Suprapubic skin (tissue), 4 donors: ENCODE measurements at regions not wholly inside any gene's neighbourhood (a gene's known extent, or its start where the extent isn't known, plus 50 kb on each side); places are given as distances from the start of the nearest gene placed in this dataset.

Experiments used
- DNase-seq, 2 donors: peaks; one replicate each; pipeline ENCODE4 v3.0.0-alpha.2; 2019; ENCODE audit warnings: low spot score in 2 of 2
- H3K27ac ChIP-seq: fragments of 200-600 bp; sonication (generic); one replicate; pipeline ENCODE4 v1.5.1; 2019
- H3K27me3 ChIP-seq: fragments of 200-600 bp; sonication (generic); one replicate; pipeline ENCODE4 v1.5.1; 2019
- H3K36me3 ChIP-seq: fragments of 200-600 bp; sonication (generic); one replicate; pipeline ENCODE4 v1.5.1; 2019
- H3K4me1 ChIP-seq: fragments of 200-600 bp; sonication (generic); one replicate; pipeline ENCODE4 v1.5.1; 2019
- H3K4me3 ChIP-seq: fragments of 200-600 bp; sonication (generic); one replicate; pipeline ENCODE4 v1.5.1; 2019; ENCODE audit warnings: mild to moderate bottlenecking
- H3K9me3 ChIP-seq: fragments of 200-600 bp; sonication (generic); one replicate; pipeline ENCODE4 v1.5.1; 2019
- CTCF ChIP-seq, 2 donors: fragments of 200-600 bp in 1 of 2; fragments of 450-650 bp in 1 of 2; sonication (generic) in 1 of 2; IDR thresholded peaks; one replicate each; pipeline ENCODE4 v1.5.1; 2016 to 2019; ENCODE audit warnings: antibody characterized with exemption in 2 of 2, mild to moderate bottlenecking in 1 of 2, moderate library complexity in 1 of 2
- EP300 ChIP-seq: sonication (generic); formaldehyde crosslinking; IDR thresholded peaks from one replicate; pipeline ENCODE4 v1.6.1; 2017; ENCODE audit warnings: antibody characterized with exemption
- POLR2A ChIP-seq, 2 donors: fragments of 450-650 bp; IDR thresholded peaks; one replicate each; pipeline ENCODE4 v1.6.1; 2017; ENCODE audit warnings: antibody characterized with exemption in 2 of 2, mild to moderate bottlenecking in 2 of 2, moderate library complexity in 2 of 2
- POLR2AphosphoS5 ChIP-seq, 3 donors: sonication (generic); formaldehyde crosslinking; IDR thresholded peaks; one replicate each; pipeline ENCODE4 v1.6.1; 2017; ENCODE audit warnings: antibody characterized with exemption in 3 of 3
- WGBS: methylation state at CpG from one replicate; pipeline ENCODE4 v1.1.5; 2018; 5-methylcytosine and 5-hydroxymethylcytosine counted together

- no peak overlapping the region for H3K27ac ChIP-seq
- 95% methylated on average over 7 of the region's 7 CpGs for WGBS
- no peaks in the 10 kb centered on the region for H3K9me3 ChIP-seq
- no peak for TF ChIP-seq POLR2AphosphoS5 (IDR thresholded peaks at IDR 0.05)
- no peaks in the 10 kb centered on the region for H3K4me1 ChIP-seq
- no peak overlapping the region for H3K4me3 ChIP-seq
- H3K27me3 ChIP-seq: no peaks in the 10 kb centered on the region
- no peak for DNase-seq
- no peaks in the 10 kb centered on the region for H3K36me3 ChIP-seq
Observed at GRCh38 chr18:73827801-73828200, 319.8 kb downstream of the FBXO15 start.

GRCh38 chr18:73826098-73826497 is 321.5 kb downstream of the FBXO15 start:
- Histone ChIP-seq H3K27me3 (no peaks in the 10 kb centered on the region), H3K9me3 (no peaks in the 10 kb centered on the region), H3K4me1 (no peaks in the 10 kb centered on the region), H3K4me3 (no peak overlapping the region), H3K27ac (no peak overlapping the region), H3K36me3 (no peaks in the 10 kb centered on the region)
- no peak for TF ChIP-seq POLR2AphosphoS5 (IDR thresholded peaks at IDR 0.05)
- TF ChIP-seq EP300: no peak
- no peak for TF ChIP-seq CTCF (IDR thresholded peaks at IDR 0.05)
- no peak for TF ChIP-seq POLR2A (IDR thresholded peaks at IDR 0.05)
- WGBS: 65% methylated on average over 2 of the region's 2 CpGs
- no peak for DNase-seq

GRCh38 chr18:73824671-73825070 is 323.0 kb downstream of the FBXO15 start:
- H3K27ac ChIP-seq: no peak overlapping the region
- no peak for TF ChIP-seq POLR2AphosphoS5 (IDR thresholded peaks at IDR 0.05)
- no peak for TF ChIP-seq CTCF (IDR thresholded peaks at IDR 0.05)
- no peak for TF ChIP-seq POLR2A (IDR thresholded peaks at IDR 0.05)
- TF ChIP-seq EP300: no peak
- no peaks in the 10 kb centered on the region for H3K9me3 ChIP-seq
- H3K27me3 ChIP-seq: no peaks in the 10 kb centered on the region
- WGBS: 84% methylated on average over 1 of the region's 1 CpG
- no peaks in the 10 kb centered on the region for H3K4me1 ChIP-seq
- no peak for DNase-seq
- no peaks in the 10 kb centered on the region for H3K36me3 ChIP-seq
- no peak overlapping the region for H3K4me3 ChIP-seq

GRCh38 chr18:73812423-73812822 is 335.2 kb downstream of the FBXO15 start:
- no peak for DNase-seq
- no peaks in the 10 kb centered on the region for H3K27me3 ChIP-seq
- no peaks in the 10 kb centered on the region for H3K4me1 ChIP-seq
- no peaks in the 10 kb centered on the region for H3K9me3 ChIP-seq
- no peak for TF ChIP-seq EP300
- TF ChIP-seq POLR2A (IDR thresholded peaks at IDR 0.05): no peak
- TF ChIP-seq CTCF (IDR thresholded peaks at IDR 0.05): no peak
- no peak for TF ChIP-seq POLR2AphosphoS5 (IDR thresholded peaks at IDR 0.05)
- no peaks in the 10 kb centered on the region for H3K36me3 ChIP-seq
- H3K27ac ChIP-seq: no peak overlapping the region
- no peak overlapping the region for H3K4me3 ChIP-seq
- 86% methylated on average over 11 of the region's 11 CpGs for WGBS

GRCh38 chr18:73807551-73808192 is 340.0 kb downstream of the FBXO15 start:
- WGBS: 52% methylated on average over 4 of the region's 4 CpGs

More at GRCh38 chr18:73807551-73808192, 340.0 kb downstream of the FBXO15 start:
- Histone ChIP-seq H3K4me1 (no peaks in the 10 kb centered on the region), H3K9me3 (no peaks in the 10 kb centered on the region), H3K27ac (no peak overlapping the region), H3K27me3 (no peaks in the 10 kb centered on the region), H3K36me3 (no peaks in the 10 kb centered on the region), H3K4me3 (no peak overlapping the region)
- no peak for DNase-seq
- no peak for TF ChIP-seq POLR2A (IDR thresholded peaks at IDR 0.05)
- TF ChIP-seq CTCF (IDR thresholded peaks at IDR 0.05): no peak
- no peak for TF ChIP-seq POLR2AphosphoS5 (IDR thresholded peaks at IDR 0.05)
- TF ChIP-seq EP300: no peak
